Hepatocyte (in vitro differentiated cells): ENCODE measurements at regions not wholly inside any gene's neighbourhood (a gene's known extent, or its start where the extent isn't known, plus 50 kb on each side); places are given as distances from the start of the nearest gene placed in this dataset.
A peak's percentile ranks its signal among the peaks of the same experiment; 100 is the strongest.
"Not testable (repeated sequence)": the region's sequence is repeated elsewhere in the genome, so short reads cannot be mapped to it uniquely, and the experiment has no call there.

Experiments
- DNase-seq: peaks from one replicate; pipeline ENCODE4 v3.0.0-alpha.2; 2016; ENCODE audit warnings: low spot score
- H2AFZ ChIP-seq: fragments of 200-600 bp; sonication (generic); 2 replicates; pipeline ENCODE4 v1.6.0; 2016; ENCODE audit warnings: antibody characterized with exemption, mild to moderate bottlenecking
- H3K27ac ChIP-seq: fragments of 200-600 bp; sonication (generic); 2 replicates; pipeline ENCODE4 v1.5.1; 2016; ENCODE audit warnings: mild to moderate bottlenecking
- H3K27me3 ChIP-seq: fragments of 200-600 bp; sonication (generic); 2 replicates; pipeline ENCODE4 v1.6.1; 2016
- H3K36me3 ChIP-seq: fragments of 200-600 bp; sonication (generic); replicated peaks from 2 replicates; pipeline ENCODE4 v1.5.1; 2016; ENCODE audit warnings: low read depth; ENCODE audit not compliant: insufficient read depth
- H3K4me1 ChIP-seq: fragments of 200-600 bp; sonication (generic); 2 replicates; pipeline ENCODE4 v1.5.1; 2016; ENCODE audit warnings: mild to moderate bottlenecking, moderate library complexity; ENCODE audit not compliant: insufficient read depth
- H3K4me2 ChIP-seq: fragments of 200-600 bp; sonication (generic); 2 replicates; pipeline ENCODE4 v1.6.0; 2016
- H3K4me3 ChIP-seq: fragments of 200-600 bp; sonication (generic); 2 replicates; pipeline ENCODE4 v1.5.1; 2016; ENCODE audit warnings: mild to moderate bottlenecking
- H3K79me2 ChIP-seq: fragments of 200-600 bp; sonication (generic); 2 replicates; pipeline ENCODE4 v1.6.0; 2017; ENCODE audit warnings: mild to moderate bottlenecking
- H3K9me2 ChIP-seq: fragments of 200-600 bp; sonication (generic); replicated peaks from 2 replicates; pipeline ENCODE4 v1.6.0; 2017; ENCODE audit warnings: mild to moderate bottlenecking; ENCODE audit not compliant: insufficient read depth
- H3K9me3 ChIP-seq: fragments of 200-600 bp; sonication (generic); 2 replicates; pipeline ENCODE4 v1.5.1; 2016; ENCODE audit warnings: low read depth, mild to moderate bottlenecking
- H4K20me1 ChIP-seq: fragments of 200-600 bp; sonication (generic); 2 replicates; pipeline ENCODE4 v1.6.0; 2016; ENCODE audit warnings: mild to moderate bottlenecking; ENCODE audit not compliant: insufficient read depth, poor library complexity, severe bottlenecking
- EZH2 ChIP-seq: fragments of 200-600 bp; sonication (generic); IDR thresholded peaks from 2 replicates; pipeline ENCODE4 v1.6.1; 2016; ENCODE audit warnings: antibody characterized with exemption, mild to moderate bottlenecking, borderline replicate concordance
- EZH2phosphoT487 ChIP-seq: fragments of 200-600 bp; sonication (generic); IDR thresholded peaks from one replicate; pipeline ENCODE4 v1.6.1; 2018; ENCODE audit warnings: antibody characterized with exemption, mild to moderate bottlenecking, low read depth, moderate library complexity; ENCODE audit not compliant: unreplicated experiment, severe bottlenecking
- WGBS: methylation state at CpG from one replicate; pipeline ENCODE4 v1.1.6; 2016; ENCODE audit warnings: low lambda C conversion rate; ENCODE audit errors: missing lambda C conversion rate; 5-methylcytosine and 5-hydroxymethylcytosine counted together
- TF ChIP-seq, protein P1 (sequence below): fragments of 200-600 bp; sonication (generic); IDR thresholded peaks from 2 replicates; pipeline ENCODE4 v1.5.1; 2016; ENCODE audit warnings: antibody characterized with exemption, mild to moderate bottlenecking; ENCODE audit not compliant: poor library complexity

DNA sequence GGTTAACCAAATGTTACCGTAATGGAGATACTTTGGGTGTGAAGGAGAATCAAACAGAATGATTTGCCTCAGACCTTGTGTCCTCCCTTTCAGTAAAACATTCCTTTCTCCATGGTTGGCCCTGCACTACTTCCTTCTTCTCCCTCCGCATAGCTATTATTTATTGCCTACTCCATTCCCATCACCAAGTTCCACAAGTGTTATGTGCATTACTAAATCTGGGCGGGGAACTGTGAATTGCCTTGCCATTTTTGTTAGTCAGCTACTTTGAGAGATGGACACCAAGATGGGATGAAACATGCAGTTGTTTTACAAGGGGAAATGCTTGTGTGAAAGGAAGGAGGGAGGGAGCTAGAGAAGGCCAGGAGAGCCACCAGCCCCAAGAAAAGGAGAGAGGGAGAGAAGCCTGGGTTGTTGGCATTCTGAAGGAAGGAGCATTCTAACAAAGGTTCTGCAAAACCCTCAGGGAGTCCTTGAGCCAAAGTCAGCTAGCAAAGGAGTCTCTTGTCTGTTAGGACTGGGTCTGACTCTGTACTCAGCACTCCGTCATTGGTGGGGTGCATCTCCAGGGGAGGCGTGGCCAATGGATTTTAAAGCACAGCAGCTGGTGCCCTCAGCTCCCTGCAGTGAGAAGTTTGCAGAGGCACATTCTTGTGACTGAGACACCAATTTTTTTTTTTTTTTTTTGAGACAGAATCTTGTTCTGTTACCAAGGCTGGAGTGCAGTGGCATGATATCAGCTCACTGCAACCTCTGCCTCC, 83.6 kb upstream of the CHD6 start:
- no peak for DNase-seq
- Histone ChIP-seq H3K27ac (no peak overlapping the region), H3K4me3 (no peak overlapping the region), H3K79me2 (no peaks in the 10 kb centered on the region), H3K4me1 (no peaks in the 10 kb centered on the region), H3K27me3 (no peaks in the 10 kb centered on the region), H3K4me2 (no peak overlapping the region), H3K36me3 (no peaks in the 10 kb centered on the region), H4K20me1 (no peaks in the 10 kb centered on the region), H3K9me3 (no peaks in the 10 kb centered on the region), H3K9me2 (no peaks in the 10 kb centered on the region), H2AFZ (no peak overlapping the region)
- 81% methylated on average over 5 of the region's 5 CpGs for WGBS
- TF ChIP-seq EZH2: no peak
- TF ChIP-seq, protein P1, sequence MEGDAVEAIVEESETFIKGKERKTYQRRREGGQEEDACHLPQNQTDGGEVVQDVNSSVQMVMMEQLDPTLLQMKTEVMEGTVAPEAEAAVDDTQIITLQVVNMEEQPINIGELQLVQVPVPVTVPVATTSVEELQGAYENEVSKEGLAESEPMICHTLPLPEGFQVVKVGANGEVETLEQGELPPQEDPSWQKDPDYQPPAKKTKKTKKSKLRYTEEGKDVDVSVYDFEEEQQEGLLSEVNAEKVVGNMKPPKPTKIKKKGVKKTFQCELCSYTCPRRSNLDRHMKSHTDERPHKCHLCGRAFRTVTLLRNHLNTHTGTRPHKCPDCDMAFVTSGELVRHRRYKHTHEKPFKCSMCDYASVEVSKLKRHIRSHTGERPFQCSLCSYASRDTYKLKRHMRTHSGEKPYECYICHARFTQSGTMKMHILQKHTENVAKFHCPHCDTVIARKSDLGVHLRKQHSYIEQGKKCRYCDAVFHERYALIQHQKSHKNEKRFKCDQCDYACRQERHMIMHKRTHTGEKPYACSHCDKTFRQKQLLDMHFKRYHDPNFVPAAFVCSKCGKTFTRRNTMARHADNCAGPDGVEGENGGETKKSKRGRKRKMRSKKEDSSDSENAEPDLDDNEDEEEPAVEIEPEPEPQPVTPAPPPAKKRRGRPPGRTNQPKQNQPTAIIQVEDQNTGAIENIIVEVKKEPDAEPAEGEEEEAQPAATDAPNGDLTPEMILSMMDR: no peak
- TF ChIP-seq EZH2phosphoT487: no peak

- not testable (repeated sequence) for H2AFZ ChIP-seq, H3K36me3 ChIP-seq, H3K79me2 ChIP-seq, H4K20me1 ChIP-seq, H3K9me3 ChIP-seq, DNase-seq, H3K4me1 ChIP-seq, H3K27me3 ChIP-seq, H3K4me2 ChIP-seq, H3K9me2 ChIP-seq, H3K27ac ChIP-seq, H3K4me3 ChIP-seq
- 97% methylated on average over 3 of the region's 3 CpGs for WGBS
Observed at GRCh38 chr20:41699673-41700072, 81.5 kb upstream of the CHD6 start.

- Histone ChIP-seq H3K36me3 (no peaks in the 10 kb centered on the region), H3K79me2 (no peaks in the 10 kb centered on the region), H3K4me1 (peaks cover 5% of the 10 kb centered on the region), H3K9me2 (no peaks in the 10 kb centered on the region), H3K9me3 (no peaks in the 10 kb centered on the region), H3K4me3 (no peak overlapping the region), H4K20me1 (no peaks in the 10 kb centered on the region), H3K4me2 (no peak overlapping the region), H3K27me3 (no peaks in the 10 kb centered on the region), H3K27ac (no peak overlapping the region), H2AFZ (no peak overlapping the region)
- no peak for TF ChIP-seq EZH2
- TF ChIP-seq, protein P1: peak; percentile 83
- WGBS: 76% methylated on average over 6 of the region's 6 CpGs
- peak; percentile 51 for DNase-seq
Observed at GRCh38 chr20:41697861-41698559, 79.8 kb upstream of the CHD6 start.

GRCh38 chr20:41696428-41696827, 78.3 kb upstream of the CHD6 start:
- no peaks in the 10 kb centered on the region for H4K20me1 ChIP-seq
- peak overlapping the region; percentile 71 for H3K27ac ChIP-seq
- peak; percentile 61 for DNase-seq
- H3K27me3 ChIP-seq: no peaks in the 10 kb centered on the region
- no peaks in the 10 kb centered on the region for H3K36me3 ChIP-seq
- H3K4me2 ChIP-seq: no peak overlapping the region
- H2AFZ ChIP-seq: no peak overlapping the region
- 78% methylated on average over 3 of the region's 3 CpGs for WGBS
- H3K9me2 ChIP-seq: no peaks in the 10 kb centered on the region
- H3K4me1 ChIP-seq: peaks cover 8% of the 10 kb centered on the region
- no peaks in the 10 kb centered on the region for H3K79me2 ChIP-seq
- TF ChIP-seq EZH2phosphoT487: no peak
- TF ChIP-seq EZH2: no peak
- TF ChIP-seq, protein P1: no peak
- H3K9me3 ChIP-seq: no peaks in the 10 kb centered on the region
- H3K4me3 ChIP-seq: no peak overlapping the region
